Body of pancreas (tissue), 4 donors: ENCODE measurements at regions not wholly inside any gene's neighbourhood (a gene's known extent, or its start where the extent isn't known, plus 50 kb on each side); places are given as distances from the start of the nearest gene placed in this dataset.

ENCODE experiments used
- ATAC-seq: fragments of 150-250 bp; one replicate; pipeline ENCODE4 v1.9.1; 2016
- DNase-seq, 4 donors: peaks; one replicate each; pipeline ENCODE4 v3.0.0-alpha.2; 2019
- H3K27ac ChIP-seq, 4 donors: fragments of 200-600 bp; sonication (generic); 1 replicate in 3 of 4; 2 replicates in 1 of 4; pipeline versions ENCODE4 v1.5.1 to v1.6.1; 2016 to 2019; ENCODE audit warnings: mild to moderate bottlenecking in 1 of 4, mixed read lengths in 1 of 4, moderate library complexity in 1 of 4
- H3K27me3 ChIP-seq, 2 donors: fragments of 200-600 bp; sonication (generic); one replicate each; pipeline ENCODE4 v1.6.0; 2016; ENCODE audit warnings: mild to moderate bottlenecking in 1 of 2
- H3K36me3 ChIP-seq, 2 donors: fragments of 200-600 bp; sonication (generic); replicated peaks in 1 of 2; 2 replicates each; pipeline ENCODE4 v1.5.1; 2016; ENCODE audit warnings: low read depth in 2 of 2; ENCODE audit not compliant: insufficient read depth in 1 of 2
- H3K4me1 ChIP-seq: fragments of 200-600 bp; sonication (generic); one replicate; pipeline ENCODE4 v1.6.0; 2016
- H3K4me3 ChIP-seq, 2 donors: fragments of 200-600 bp; sonication (generic); 1 replicate in 1 of 2; 2 replicates in 1 of 2; pipeline ENCODE4 v1.5.1; 2016 to 2019
- H3K9me3 ChIP-seq, 3 donors: fragments of 200-600 bp; sonication (generic); 1 replicate in 2 of 3; 2 replicates in 1 of 3; pipeline ENCODE4 v1.5.1; 2016
- CTCF ChIP-seq, 7 experiments: fragments of 450-650 bp in 4 of 7; fragments of 200-600 bp in 3 of 7; sonication (generic) in 3 of 7; IDR thresholded peaks; one replicate each; pipeline ENCODE4 v1.5.1; 2016 to 2019; ENCODE audit warnings: antibody characterized with exemption in 7 of 7
- POLR2A ChIP-seq, 3 donors: fragments of 450-650 bp; IDR thresholded peaks; one replicate each; pipeline ENCODE4 v1.6.1; 2016; ENCODE audit warnings: antibody characterized with exemption in 3 of 3, mild to moderate bottlenecking in 2 of 3
- WGBS, 2 donors: methylation state at CpG; one replicate each; pipeline ENCODE4 v1.1.5; 2017; 5-methylcytosine and 5-hydroxymethylcytosine counted together
- intact Hi-C: fragments of 100-400 bp; cut with DNase I; formaldehyde crosslinking; loops from one replicate; pipeline ENCODE4 v1.15.1; 2023

- Histone ChIP-seq H3K4me3 (no peak overlapping the region), H3K36me3 (no peaks in the 10 kb centered on the region), H3K4me1 (no peaks in the 10 kb centered on the region), H3K27ac (no peak overlapping the region), H3K9me3 (no peaks in the 10 kb centered on the region), H3K27me3 (no peaks in the 10 kb centered on the region)
- ATAC-seq (no peak), DNase-seq (no peak)
- WGBS, 2 donors = 59 to 76% methylated on average over 3 of the region's 3 CpGs
- TF ChIP-seq POLR2A (IDR thresholded peaks at IDR 0.05) = no peak
- no peak for TF ChIP-seq CTCF (IDR thresholded peaks at IDR 0.05)
- intact Hi-C loops = no loop called here
These were observed 99.9 kb upstream of the CPEB2 start for GRCh38 chr4:14902342-14902741.

GRCh38 chr4:14903321-14903720, 99.0 kb upstream of the CPEB2 start:
- 89 to 90% methylated on average over 2 of the region's 2 CpGs for WGBS, 2 donors
- ATAC-seq (no peak), DNase-seq (no peak)
- H3K4me3 ChIP-seq = no peak overlapping the region
- intact Hi-C loops = no loop called here
- no peaks in the 10 kb centered on the region for H3K4me1 ChIP-seq
- H3K27me3 ChIP-seq = no peaks in the 10 kb centered on the region
- no peak overlapping the region for H3K27ac ChIP-seq
- H3K9me3 ChIP-seq = no peaks in the 10 kb centered on the region
- H3K36me3 ChIP-seq = no peaks in the 10 kb centered on the region
- TF ChIP-seq POLR2A (IDR thresholded peaks at IDR 0.05) = no peak

GRCh38 chr4:14906805-14907204, 95.5 kb upstream of the CPEB2 start:
- intact Hi-C loops = no loop called here
- DNase-seq (no peak), ATAC-seq (no peak)
- no peak overlapping the region for H3K27ac ChIP-seq
- H3K27me3 ChIP-seq = no peaks in the 10 kb centered on the region
- no peaks in the 10 kb centered on the region for H3K9me3 ChIP-seq
- no peak overlapping the region for H3K4me3 ChIP-seq
- no peaks in the 10 kb centered on the region for H3K36me3 ChIP-seq
- H3K4me1 ChIP-seq = no peaks in the 10 kb centered on the region
- TF ChIP-seq POLR2A (IDR thresholded peaks at IDR 0.05) (no peak), CTCF (IDR thresholded peaks at IDR 0.05) (no peak)

GRCh38 chr4:14908635-14909034, 93.6 kb upstream of the CPEB2 start:
- DNase-seq (no peak), ATAC-seq (no peak)
- Histone ChIP-seq H3K9me3 (no peaks in the 10 kb centered on the region), H3K4me1 (no peaks in the 10 kb centered on the region), H3K27me3 (no peaks in the 10 kb centered on the region), H3K27ac (no peak overlapping the region), H3K4me3 (no peak overlapping the region), H3K36me3 (no peaks in the 10 kb centered on the region)
- no peak for TF ChIP-seq CTCF (IDR thresholded peaks at IDR 0.05)
- 33 to 44% methylated on average over 3 of the region's 3 CpGs for WGBS, 2 donors
- intact Hi-C loops = no loop called here

- DNase-seq (no peak), ATAC-seq (no peak)
- no peaks in the 10 kb centered on the region for H3K9me3 ChIP-seq
- 40 to 61% methylated on average over 5 of the region's 5 CpGs for WGBS, 2 donors
- H3K36me3 ChIP-seq = no peaks in the 10 kb centered on the region
- no peaks in the 10 kb centered on the region for H3K27me3 ChIP-seq
- H3K4me1 ChIP-seq = no peaks in the 10 kb centered on the region
- TF ChIP-seq CTCF (IDR thresholded peaks at IDR 0.05) = no peak
- no peak for TF ChIP-seq POLR2A (IDR thresholded peaks at IDR 0.05)
- intact Hi-C loops = no loop called here
- no peak overlapping the region for H3K27ac ChIP-seq
- no peak overlapping the region for H3K4me3 ChIP-seq
These were observed 91.9 kb upstream of the CPEB2 start for GRCh38 chr4:14910411-14910810.
